Lung (tissue), 11 donors: ENCODE measurements at regions not wholly inside any gene's neighbourhood (a gene's known extent, or its start where the extent isn't known, plus 50 kb on each side); places are given as distances from the start of the nearest gene placed in this dataset.

Source experiments
- ATAC-seq: fragments of 200-7000 bp; cut with Tn5 transposase; one replicate; pipeline ENCODE4 v1.9.1; 2020; ENCODE audit warnings: moderate number of reproducible peaks; ENCODE audit not compliant: insufficient read depth, low FRiP score
- DNase-seq, 3 donors: peaks; one replicate each; pipeline ENCODE4 v3.0.0-alpha.2; 2013 to 2017
- H3K27ac ChIP-seq, 2 donors: one replicate each; pipeline ENCODE4 v1.5.1; 2013; ENCODE audit warnings: mild to moderate bottlenecking in 2 of 2, moderate library complexity in 2 of 2, control low read depth in 1 of 2, inconsistent platforms in 1 of 2, low read depth in 1 of 2, low read length in 1 of 2
- H3K27me3 ChIP-seq, 3 donors: one replicate each; pipeline ENCODE4 v1.5.1; 2013; ENCODE audit warnings: low read length in 2 of 3; ENCODE audit not compliant: control insufficient read depth in 3 of 3, insufficient read depth in 3 of 3
- H3K36me3 ChIP-seq, 4 donors: one replicate each; pipeline ENCODE4 v1.5.1; 2013; ENCODE audit warnings: low read length in 4 of 4, mild to moderate bottlenecking in 1 of 4, moderate library complexity in 1 of 4; ENCODE audit not compliant: control insufficient read depth in 4 of 4, insufficient read depth in 4 of 4
- H3K4me1 ChIP-seq, 5 donors: one replicate each; pipeline ENCODE4 v1.5.1; 2013; ENCODE audit warnings: low read length in 5 of 5, mild to moderate bottlenecking in 2 of 5, moderate library complexity in 1 of 5; ENCODE audit not compliant: control insufficient read depth in 5 of 5, insufficient read depth in 5 of 5
- H3K4me3 ChIP-seq: one replicate; pipeline ENCODE4 v1.5.1; 2013; ENCODE audit warnings: mild to moderate bottlenecking, control low read depth, moderate library complexity
- H3K9ac ChIP-seq, 2 donors: one replicate each; pipeline ENCODE4 v1.5.1; 2013; ENCODE audit warnings: low read length in 2 of 2, control low read depth in 1 of 2; ENCODE audit not compliant: insufficient read depth in 1 of 2
- H3K9me3 ChIP-seq, 4 donors: one replicate each; pipeline ENCODE4 v1.5.1; 2013; ENCODE audit warnings: low read length in 3 of 4, mild to moderate bottlenecking in 1 of 4, moderate library complexity in 1 of 4; ENCODE audit not compliant: control insufficient read depth in 4 of 4, insufficient read depth in 3 of 4
- WGBS, 2 donors: extraction: QIAGEN DNeasy Blood & Tissue Kit; methylation state at CpG; one replicate each; pipeline ENCODE4 v1.1.7; 2013; 5-methylcytosine and 5-hydroxymethylcytosine counted together
- TF ChIP-seq, protein P1 (sequence below): IDR thresholded peaks from 2 replicates; pipeline ENCODE4 v1.5.1; 2012; ENCODE audit warnings: mild to moderate bottlenecking; ENCODE audit errors: control extremely low read depth, extremely low read depth
- donor health status: control.
- donor health status: control.
- donor health status: Bipolar disorder and iron deficiency.
- donor health status: healthy.
- donor health status: DM: yes; HTN: yes; CAD: no.

DNA sequence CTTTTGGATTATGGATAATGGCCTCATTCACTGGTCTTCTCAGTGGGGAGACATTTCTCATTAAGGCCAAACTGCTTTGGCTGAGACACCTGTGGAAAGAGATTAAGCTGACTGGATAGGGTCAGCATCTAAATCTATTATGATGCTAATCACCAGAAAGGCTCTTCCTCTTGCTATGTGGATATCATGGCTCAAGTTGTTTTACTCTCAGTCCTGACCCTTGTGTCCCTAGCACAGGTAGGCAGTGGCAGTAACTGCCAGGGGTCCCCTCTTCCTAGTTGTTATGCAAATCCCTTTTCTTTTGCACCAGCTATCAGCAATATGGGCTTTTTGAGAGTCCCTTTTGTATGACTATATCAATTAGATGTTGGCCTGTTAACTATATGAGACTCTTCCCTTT is 335.7 kb upstream of the PLET1 start:
- H3K9me3 ChIP-seq = no peaks in the 10 kb centered on the region
- H3K4me1 ChIP-seq = peaks cover 0 to 3% (median 0%) of the 10 kb centered on the region in 5 donors
- no peak overlapping the region for H3K9ac ChIP-seq
- H3K36me3 ChIP-seq = no peaks in the 10 kb centered on the region
- H3K27ac ChIP-seq = no peak overlapping the region
- H3K4me3 ChIP-seq = no peak overlapping the region
- ATAC-seq (no peak), DNase-seq (no peak)
- no peaks in the 10 kb centered on the region for H3K27me3 ChIP-seq
- TF ChIP-seq, protein P1, sequence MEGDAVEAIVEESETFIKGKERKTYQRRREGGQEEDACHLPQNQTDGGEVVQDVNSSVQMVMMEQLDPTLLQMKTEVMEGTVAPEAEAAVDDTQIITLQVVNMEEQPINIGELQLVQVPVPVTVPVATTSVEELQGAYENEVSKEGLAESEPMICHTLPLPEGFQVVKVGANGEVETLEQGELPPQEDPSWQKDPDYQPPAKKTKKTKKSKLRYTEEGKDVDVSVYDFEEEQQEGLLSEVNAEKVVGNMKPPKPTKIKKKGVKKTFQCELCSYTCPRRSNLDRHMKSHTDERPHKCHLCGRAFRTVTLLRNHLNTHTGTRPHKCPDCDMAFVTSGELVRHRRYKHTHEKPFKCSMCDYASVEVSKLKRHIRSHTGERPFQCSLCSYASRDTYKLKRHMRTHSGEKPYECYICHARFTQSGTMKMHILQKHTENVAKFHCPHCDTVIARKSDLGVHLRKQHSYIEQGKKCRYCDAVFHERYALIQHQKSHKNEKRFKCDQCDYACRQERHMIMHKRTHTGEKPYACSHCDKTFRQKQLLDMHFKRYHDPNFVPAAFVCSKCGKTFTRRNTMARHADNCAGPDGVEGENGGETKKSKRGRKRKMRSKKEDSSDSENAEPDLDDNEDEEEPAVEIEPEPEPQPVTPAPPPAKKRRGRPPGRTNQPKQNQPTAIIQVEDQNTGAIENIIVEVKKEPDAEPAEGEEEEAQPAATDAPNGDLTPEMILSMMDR = no peak

DNA sequence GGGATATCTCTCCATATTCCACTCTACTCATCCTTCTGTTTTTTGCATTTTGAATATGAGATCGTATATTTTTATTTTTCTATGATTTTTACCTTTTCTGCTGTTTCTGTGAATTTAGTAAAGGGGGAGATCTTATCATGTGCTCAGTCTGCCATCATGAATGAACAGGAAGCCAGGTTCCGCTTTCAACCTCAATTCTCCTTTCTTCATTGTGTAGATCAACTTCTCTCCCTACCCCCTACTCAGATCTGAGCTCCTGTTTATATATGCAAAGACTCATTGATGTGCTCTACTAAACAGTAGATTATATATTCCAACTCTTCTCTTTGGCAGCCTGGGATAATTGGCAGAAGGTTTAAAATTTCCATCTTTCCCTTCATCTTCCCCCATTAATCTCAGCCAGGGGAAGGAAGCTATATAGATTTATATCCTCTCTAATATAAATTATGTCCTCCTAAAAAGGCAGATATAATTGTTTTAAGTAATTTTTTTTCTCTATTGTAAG is 336.7 kb upstream of the PLET1 start:
- DNase-seq (no peak), ATAC-seq (no peak)
- Histone ChIP-seq H3K4me1 (peaks cover 0 to 3% (median 0%) of the 10 kb centered on the region in 5 donors), H3K36me3 (no peaks in the 10 kb centered on the region), H3K4me3 (no peak overlapping the region), H3K27me3 (no peaks in the 10 kb centered on the region), H3K9me3 (no peaks in the 10 kb centered on the region), H3K27ac (no peak overlapping the region), H3K9ac (no peak overlapping the region)
- TF ChIP-seq, protein P1 = no peak
- 79 to 87% methylated on average over 2 of the region's 2 CpGs for WGBS, 2 donors

DNA sequence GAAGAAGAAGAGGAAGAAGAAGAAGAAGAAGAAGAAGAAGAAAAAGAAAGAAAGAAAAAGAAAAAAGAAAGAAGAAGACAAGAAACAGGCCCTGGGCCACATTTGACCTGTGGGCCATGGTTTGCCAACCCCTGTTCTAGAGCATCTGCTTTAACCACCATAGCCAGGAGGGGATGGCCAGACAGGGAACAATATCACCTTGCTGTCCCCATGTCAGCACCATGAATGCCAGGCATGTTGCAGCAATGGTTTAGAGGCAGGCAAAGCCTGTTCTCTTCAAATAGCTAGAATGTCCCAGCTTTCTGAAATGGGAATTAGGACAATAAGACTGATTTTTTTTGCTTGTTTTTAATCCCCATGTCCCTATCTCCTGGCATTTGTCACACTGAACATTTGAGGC is 338.6 kb upstream of the PLET1 start:
- ATAC-seq (no peak), DNase-seq (no peak)
- Histone ChIP-seq H3K9ac (no peak overlapping the region), H3K4me3 (no peak overlapping the region), H3K27ac (no peak overlapping the region), H3K9me3 (no peaks in the 10 kb centered on the region), H3K27me3 (no peaks in the 10 kb centered on the region), H3K4me1 (peaks cover 0 to 3% (median 0%) of the 10 kb centered on the region in 5 donors), H3K36me3 (no peaks in the 10 kb centered on the region)
- TF ChIP-seq, protein P1 = no peak

DNA sequence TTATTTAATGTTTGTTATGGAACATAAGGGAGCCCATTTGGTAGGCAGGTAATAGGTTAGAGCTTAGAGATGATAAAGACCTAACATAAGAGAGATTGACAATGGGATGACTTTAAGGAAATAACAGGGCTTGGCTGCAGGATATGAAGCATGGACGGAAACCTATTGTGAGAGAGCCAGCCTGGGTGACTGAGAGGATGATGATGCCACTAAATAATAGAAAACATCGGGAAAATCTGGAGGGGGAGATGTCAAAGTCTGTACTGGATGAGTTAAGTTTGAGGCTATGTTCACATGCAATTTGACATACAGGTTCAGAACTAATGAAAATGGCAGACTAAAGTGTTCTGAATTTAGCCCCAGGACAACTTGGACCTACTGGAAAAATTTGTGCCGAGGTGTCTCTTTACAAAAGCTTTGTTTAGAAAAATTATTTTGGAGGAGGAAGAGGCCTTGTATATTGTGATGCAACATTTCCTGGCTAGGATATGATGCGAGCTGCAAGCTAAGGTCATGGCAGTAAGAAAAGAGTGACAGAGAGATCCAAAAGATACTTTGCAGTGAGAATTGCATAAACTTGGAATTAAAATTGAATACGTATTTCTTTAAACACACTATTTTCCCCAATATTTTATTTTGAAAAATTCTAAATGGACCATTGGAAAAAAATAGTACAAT is 339.3 kb upstream of the PLET1 start:
- no peak for ATAC-seq

More for the DNA sequence above, 339.3 kb upstream of the PLET1 start:
- Histone ChIP-seq H3K36me3 (no peaks in the 10 kb centered on the region), H3K4me1 (peaks cover 0 to 3% (median 0%) of the 10 kb centered on the region in 5 donors), H3K27ac (no peak overlapping the region), H3K9ac (no peak overlapping the region), H3K27me3 (no peaks in the 10 kb centered on the region), H3K4me3 (no peak overlapping the region), H3K9me3 (no peaks in the 10 kb centered on the region)
- WGBS, 2 donors = 48 to 53% methylated on average over 5 of the region's 5 CpGs
- TF ChIP-seq, protein P1 = no peak
- DNase-seq = peak in 2 of 3 donors; percentile 28 to 67
